H1 (cell line): ENCODE measurements at regions not wholly inside any gene's neighbourhood (a gene's known extent, or its start where the extent isn't known, plus 50 kb on each side); places are given as distances from the start of the nearest gene placed in this dataset.
"Not testable (repeated sequence)": the region's sequence is repeated elsewhere in the genome, so short reads cannot be mapped to it uniquely, and the experiment has no call there.

Source experiments
- CTCF ChIA-PET: fragments of 300-600 bp; sonication (Branson Sonifier 250); formaldehyde crosslinking; loops from one replicate; lab custom pipeline; 2021; ENCODE audit not compliant: partially characterized antibody; lab: Charles Lee
- POLR2A ChIA-PET: fragments of 300-600 bp; sonication (Branson Sonifier 250); formaldehyde crosslinking; loops from one replicate; lab custom pipeline; 2021; ENCODE audit warnings: inconsistent platforms; ENCODE audit not compliant: partially characterized antibody; lab: Charles Lee
- DNase-seq, 2 experiments: peaks; one replicate each; pipeline versions ENCODE4 v3.0.0 to v3.0.0-alpha.2; 2010 to 2022; ENCODE audit warnings: low spot score in 2 of 2, low read depth in 1 of 2, mixed read lengths in 1 of 2
- FAIRE-seq: peaks from 2 replicates; lab custom pipeline; 2011; peaks lifted over from hg19 to GRCh38; lab: Jason Lieb, UNC
- H2AFZ ChIP-seq: 2 replicates; pipeline ENCODE4 v1.8.1; 2012; ENCODE audit warnings: low read length, inconsistent platforms
- H2AK5ac ChIP-seq: 2 replicates; pipeline ENCODE4 v1.6.1; 2013; ENCODE audit warnings: low read depth, low read length
- H2BK120ac ChIP-seq: replicated peaks from 2 replicates; pipeline ENCODE3; 2013; ENCODE audit warnings: low read depth, low read length, inconsistent platforms
- H2BK12ac ChIP-seq: 2 replicates; pipeline ENCODE4 v1.6.1; 2013; ENCODE audit warnings: low read depth, low read length
- H2BK15ac ChIP-seq: 2 replicates; pipeline ENCODE4 v1.6.1; 2013; ENCODE audit warnings: low read length
- H2BK20ac ChIP-seq: 2 replicates; pipeline ENCODE4 v1.6.1; 2013; ENCODE audit warnings: low read length
- H2BK5ac ChIP-seq: 2 replicates; pipeline ENCODE4 v1.6.1; 2013; ENCODE audit warnings: low read depth, low read length
- H3K14ac ChIP-seq: 2 replicates; pipeline ENCODE4 v1.6.1; 2013; ENCODE audit warnings: inconsistent platforms; ENCODE audit not compliant: insufficient read length
- H3K18ac ChIP-seq: 2 replicates; pipeline ENCODE4 v1.6.1; 2013; ENCODE audit warnings: low read length; ENCODE audit errors: extremely low read depth
- H3K23ac ChIP-seq: 2 replicates; pipeline ENCODE4 v1.6.1; 2013; ENCODE audit warnings: inconsistent platforms; ENCODE audit not compliant: insufficient read length
- H3K23me2 ChIP-seq: 2 replicates; pipeline ENCODE4 v1.6.1; 2013; ENCODE audit warnings: low read depth, low read length
- H3K27ac ChIP-seq: 2 replicates; pipeline ENCODE4 v1.6.1; 2011; ENCODE audit warnings: low read depth, low read length, inconsistent platforms
- H3K27me3 ChIP-seq, 4 experiments: replicated peaks in 1 of 4; 1 replicate in 1 of 4; 2 replicates in 3 of 4; pipeline versions ENCODE4 v1.6.1 to v1.8.1; 2011 to 2013; ENCODE audit warnings: low read length in 3 of 4, mild to moderate bottlenecking in 3 of 4, inconsistent platforms in 2 of 4, mixed read lengths in 2 of 4, moderate library complexity in 1 of 4; ENCODE audit not compliant: control insufficient read depth in 3 of 4, insufficient read depth in 3 of 4; ENCODE audit errors: extremely low read depth in 1 of 4
- H3K36me3 ChIP-seq, 4 experiments: 2 replicates each; pipeline versions ENCODE4 v1.6.1 to v1.8.1; 2011 to 2013; ENCODE audit warnings: mild to moderate bottlenecking in 4 of 4, low read length in 3 of 4, moderate library complexity in 2 of 4, control low read depth in 1 of 4, inconsistent platforms in 1 of 4; ENCODE audit not compliant: insufficient read depth in 4 of 4, control insufficient read depth in 2 of 4
- H3K4ac ChIP-seq: replicated peaks from 2 replicates; pipeline ENCODE3; 2013; ENCODE audit warnings: low read length, low read depth, mixed read lengths, inconsistent platforms; ENCODE audit not compliant: insufficient read length
- H3K4me1 ChIP-seq, 4 experiments: replicated peaks in 1 of 4; 1 replicate in 1 of 4; 2 replicates in 3 of 4; pipeline versions ENCODE4 v1.6.1 to v1.8.1; 2011 to 2013; ENCODE audit warnings: low read length in 3 of 4, inconsistent platforms in 2 of 4, mixed read lengths in 1 of 4; ENCODE audit not compliant: insufficient read depth in 4 of 4, control insufficient read depth in 3 of 4
- H3K4me2 ChIP-seq, 2 experiments: 2 replicates each; pipeline versions ENCODE4 v1.6.1 to v1.8.1; 2011 to 2013; ENCODE audit warnings: low read depth in 2 of 2, low read length in 2 of 2, control low read depth in 1 of 2, inconsistent platforms in 1 of 2, mild to moderate bottlenecking in 1 of 2; ENCODE audit not compliant: insufficient read depth in 1 of 2
- H3K4me3 ChIP-seq, 4 experiments: fragments of 200-600, 300-600 bp in 1 of 4; sonication (generic), shearing (Covaris generic), sonication (Bioruptor Twin) in 1 of 4; 2 replicates each; pipeline versions ENCODE4 v1.5.1 to v1.8.1; 2011 to 2016; ENCODE audit warnings: low read length in 4 of 4, low read depth in 3 of 4, control low read depth in 2 of 4, inconsistent platforms in 2 of 4, mild to moderate bottlenecking in 2 of 4, mixed read lengths in 1 of 4, moderate library complexity in 1 of 4; ENCODE audit not compliant: insufficient read depth in 2 of 4; ENCODE audit errors: extremely low read depth in 1 of 4
- H3K56ac ChIP-seq: replicated peaks from 2 replicates; pipeline ENCODE3; 2013; ENCODE audit warnings: low read depth, mild to moderate bottlenecking, mixed read lengths, low read length, inconsistent platforms; ENCODE audit not compliant: insufficient read length
- H3K79me1 ChIP-seq: 2 replicates; pipeline ENCODE4 v1.6.1; 2013; ENCODE audit warnings: low read depth, low read length, control low read depth
- H3K79me2 ChIP-seq, 2 experiments: 2 replicates each; pipeline versions ENCODE4 v1.6.1 to v1.8.1; 2012 to 2013; ENCODE audit warnings: low read length in 2 of 2, mild to moderate bottlenecking in 2 of 2, inconsistent platforms in 1 of 2; ENCODE audit not compliant: insufficient read depth in 2 of 2, control insufficient read depth in 1 of 2
- H3K9ac ChIP-seq, 4 experiments: replicated peaks in 1 of 4; 1 replicate in 1 of 4; 2 replicates in 3 of 4; pipeline versions ENCODE4 v1.6.1 to v1.8.1; 2011 to 2013; ENCODE audit warnings: low read depth in 3 of 4, low read length in 3 of 4, control low read depth in 2 of 4, mild to moderate bottlenecking in 2 of 4, moderate library complexity in 2 of 4, inconsistent platforms in 1 of 4; ENCODE audit errors: extremely low read depth in 1 of 4
- H3K9me3 ChIP-seq, 2 experiments: 2 replicates each; pipeline versions ENCODE4 v1.6.1 to v1.8.1; 2012 to 2013; ENCODE audit warnings: mild to moderate bottlenecking in 2 of 2, moderate library complexity in 2 of 2, control low read depth in 1 of 2, inconsistent platforms in 1 of 2, low read depth in 1 of 2, low read length in 1 of 2, mixed read lengths in 1 of 2; ENCODE audit not compliant: insufficient read depth in 2 of 2
- H4K20me1 ChIP-seq, 2 experiments: replicated peaks in 1 of 2; 2 replicates each; pipeline versions ENCODE3 to v1.8.1; 2011 to 2013; ENCODE audit warnings: inconsistent platforms in 2 of 2, low read length in 2 of 2, mild to moderate bottlenecking in 1 of 2; ENCODE audit not compliant: insufficient read depth in 2 of 2, control insufficient read depth in 1 of 2
- H4K5ac ChIP-seq: 2 replicates; pipeline ENCODE4 v1.6.1; 2013; ENCODE audit warnings: low read length, low read depth, mixed read lengths, inconsistent platforms; ENCODE audit not compliant: insufficient read length
- H4K8ac ChIP-seq: 2 replicates; pipeline ENCODE4 v1.8.0; 2013; ENCODE audit warnings: mild to moderate bottlenecking, moderate library complexity, low read length, inconsistent platforms; ENCODE audit not compliant: insufficient read depth; ENCODE audit errors: extremely low read depth
- H4K91ac ChIP-seq: replicated peaks from 2 replicates; pipeline ENCODE3; 2013; ENCODE audit warnings: low read length, mixed read lengths, inconsistent platforms; ENCODE audit not compliant: insufficient read length
- WGBS, 2 experiments: shearing (Covaris generic) in 1 of 2; methylation state at CpG; one replicate each; pipeline versions ENCODE4 v1.1.6 to v1.1.7; 2013 to 2015; ENCODE audit warnings: low lambda C conversion rate in 2 of 2, mixed read lengths in 2 of 2, inconsistent platforms in 1 of 2, low coverage in 1 of 2, missing lambda C conversion rate in 1 of 2; ENCODE audit not compliant: insufficient replicate concordance in 2 of 2, insufficient coverage in 1 of 2, insufficient read length in 1 of 2; ENCODE audit errors: extremely low coverage in 1 of 2, missing lambda C conversion rate in 1 of 2; 5-methylcytosine and 5-hydroxymethylcytosine counted together

GRCh38 chr2:87095804-87096203, 74.2 kb upstream of the PLGLB1 start:
- DNase-seq, H3K4me2 ChIP-seq, H4K5ac ChIP-seq, H3K18ac ChIP-seq, H2BK15ac ChIP-seq, H2AFZ ChIP-seq, H3K36me3 ChIP-seq, H2BK12ac ChIP-seq, POLR2A ChIA-PET, H3K14ac ChIP-seq, H4K8ac ChIP-seq, H3K79me1 ChIP-seq, H2BK20ac ChIP-seq, H3K79me2 ChIP-seq, H2BK120ac ChIP-seq, H3K27ac ChIP-seq, H2BK5ac ChIP-seq, H3K4me3 ChIP-seq, H3K56ac ChIP-seq, H3K23ac ChIP-seq, H3K27me3 ChIP-seq, H3K9me3 ChIP-seq, H3K4ac ChIP-seq, H3K4me1 ChIP-seq, H4K20me1 ChIP-seq, CTCF ChIA-PET, H3K23me2 ChIP-seq, H3K9ac ChIP-seq, H4K91ac ChIP-seq, H2AK5ac ChIP-seq, FAIRE-seq: not testable (repeated sequence)

DNA sequence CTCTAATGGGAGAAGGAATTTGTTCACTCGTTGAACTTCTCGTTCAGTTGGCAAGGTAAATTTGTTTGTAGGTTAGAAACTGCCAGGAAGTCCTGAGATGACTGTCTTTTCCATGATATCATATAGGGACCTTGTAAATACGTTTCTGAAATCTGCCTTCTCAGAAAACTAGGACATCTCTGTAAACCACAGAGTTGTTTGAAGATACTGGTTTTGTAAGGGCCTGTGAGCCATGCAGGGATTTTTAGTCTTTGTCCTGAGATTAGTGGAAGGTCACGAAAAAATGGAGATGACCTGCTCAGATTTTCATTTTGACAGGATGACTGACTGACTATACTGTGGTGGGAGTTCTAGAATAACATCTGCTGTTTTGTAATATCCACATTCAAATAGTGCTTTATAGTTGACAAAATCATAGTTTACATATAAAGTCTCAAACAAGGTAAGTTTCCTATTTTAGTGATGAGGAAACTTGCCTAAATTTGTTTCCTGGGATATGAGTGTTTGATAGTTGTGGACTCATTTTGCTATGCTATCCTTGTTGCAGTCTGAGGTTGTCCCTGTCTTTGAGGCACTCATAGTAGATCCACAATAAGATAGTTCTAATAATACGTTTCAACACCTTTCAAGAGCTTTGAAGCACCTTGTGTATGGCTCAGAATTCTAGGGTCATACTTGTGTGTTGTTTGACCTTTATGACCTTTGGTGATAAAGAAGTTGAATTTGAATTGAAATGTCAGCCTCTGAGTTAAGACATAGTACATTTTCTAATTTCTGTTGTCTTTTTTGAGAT, 107.3 kb upstream of the PLGLB1 start:
- H3K18ac ChIP-seq, H2BK20ac ChIP-seq, H4K20me1 ChIP-seq, H2BK120ac ChIP-seq, H3K23ac ChIP-seq, H3K4me1 ChIP-seq, H3K9me3 ChIP-seq, H2AFZ ChIP-seq, H3K4ac ChIP-seq, H2AK5ac ChIP-seq, POLR2A ChIA-PET, H3K56ac ChIP-seq, CTCF ChIA-PET, H3K23me2 ChIP-seq, FAIRE-seq, H3K27ac ChIP-seq, H3K9ac ChIP-seq, H2BK12ac ChIP-seq, H3K36me3 ChIP-seq, H4K91ac ChIP-seq, H2BK5ac ChIP-seq, H4K5ac ChIP-seq, H3K4me2 ChIP-seq, H3K79me2 ChIP-seq, H3K79me1 ChIP-seq, H3K4me3 ChIP-seq, H4K8ac ChIP-seq, H3K27me3 ChIP-seq, H3K14ac ChIP-seq, DNase-seq, H2BK15ac ChIP-seq: not testable (repeated sequence)
- 81% methylated on average over 3 of the region's 5 CpGs; no CpG with 5 or more reads in 1 of the 2 experiments for WGBS, 2 experiments
